ENCODE measurements at regions not wholly inside any gene's neighbourhood (a gene's known extent, or its start where the extent isn't known, plus 50 kb on each side); places are given as distances from the start of the nearest gene placed in this dataset.

DNA sequence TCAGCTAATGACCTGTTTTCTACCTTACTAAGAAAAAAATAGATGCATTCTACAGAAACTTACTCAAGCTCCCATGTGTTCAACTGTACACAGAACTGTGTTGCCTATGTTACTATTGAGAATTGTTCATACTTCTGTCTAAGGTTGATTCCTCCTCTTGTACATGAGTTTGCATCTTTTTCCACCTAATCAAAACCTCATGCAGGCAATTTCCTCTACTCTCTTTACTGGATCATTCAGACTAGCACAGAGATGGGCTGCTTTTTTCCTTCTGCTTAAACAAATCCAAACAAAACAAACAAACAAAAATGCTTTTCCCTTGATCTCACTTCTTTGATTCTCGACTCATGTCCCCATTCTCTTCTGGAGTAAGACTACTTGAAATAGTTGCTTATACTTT is 58.8 kb upstream of the PTGFR start:
- H2AFZ ChIP-seq (ENCODE audit: insufficient read depth, low read length, poor library complexity), result no peak overlapping the region
- no peak overlapping the region for H3K4me3 ChIP-seq (ENCODE audit: low read depth, low read length)
- H3K14ac ChIP-seq (ENCODE audit: low read length), result no peak overlapping the region
- H3K79me2 ChIP-seq (ENCODE audit: control insufficient read depth, insufficient read depth, low read length, poor library complexity), result no peaks in the 10 kb centered on the region
- H3K79me1 ChIP-seq (ENCODE audit: low read length), result peaks cover 1% of the 10 kb centered on the region
- no peak overlapping the region for H4K8ac ChIP-seq (ENCODE audit: low read depth, low read length)
- H3K27me3 ChIP-seq (ENCODE audit: insufficient read depth, low read length), result no peaks in the 10 kb centered on the region
- H2BK12ac ChIP-seq (ENCODE audit: low read length), result no peak overlapping the region
- H3K18ac ChIP-seq (ENCODE audit: low read length), result no peak overlapping the region
- no peak overlapping the region for H2BK120ac ChIP-seq (ENCODE audit: insufficient read depth, low read length, poor library complexity)
- H3K36me3 ChIP-seq (ENCODE audit: control insufficient read depth in 1 of 2, insufficient read depth in 2 of 2, low read length in 2 of 2), result no peaks in the 10 kb centered on the region
- H3K23ac ChIP-seq (ENCODE audit: low read length), result no peak overlapping the region
- no CpG with 5 or more reads among the region's 1 CpG for WGBS (ENCODE audit: extremely low coverage, insufficient coverage, insufficient read length)
- no peak overlapping the region for H3K27ac ChIP-seq (ENCODE audit: low read depth, low read length)
- H3K4me1 ChIP-seq (ENCODE audit: control insufficient read depth in 1 of 2, insufficient read depth in 2 of 2, low read length in 2 of 2), result peaks cover 0 to 3% of the 10 kb centered on the region in 2 experiments
- no peak overlapping the region for H2AK5ac ChIP-seq (ENCODE audit: low read length)
- no peak overlapping the region for H4K91ac ChIP-seq (ENCODE audit: low read depth, low read length)
- H3K4ac ChIP-seq (ENCODE audit: low read depth, low read length), result no peak overlapping the region
- no peak overlapping the region for H4K12ac ChIP-seq (ENCODE audit: low read depth, low read length)
- no peak overlapping the region for H2BK5ac ChIP-seq (ENCODE audit: low read depth, low read length, poor library complexity)
- no peak for DNase-seq
- no peaks in the 10 kb centered on the region for H3K9me3 ChIP-seq (ENCODE audit: insufficient read depth, low read depth, low read length)
- no peak overlapping the region for H3K4me2 ChIP-seq (ENCODE audit: low read length)
- no peak overlapping the region for H3K9ac ChIP-seq (ENCODE audit: low read length)

GRCh38 chr1:78434351-78434750 is 56.4 kb upstream of the PTGFR start:
- peaks cover 1% of the 10 kb centered on the region for H3K79me1 ChIP-seq (ENCODE audit: low read length)
- H3K14ac ChIP-seq (ENCODE audit: low read length), result no peak overlapping the region
- H2BK5ac ChIP-seq (ENCODE audit: low read depth, low read length, poor library complexity), result no peak overlapping the region
- H3K4ac ChIP-seq (ENCODE audit: low read depth, low read length), result no peak overlapping the region
- H3K27me3 ChIP-seq (ENCODE audit: insufficient read depth, low read length), result no peaks in the 10 kb centered on the region
- H3K27ac ChIP-seq (ENCODE audit: low read depth, low read length), result no peak overlapping the region
- H3K9me3 ChIP-seq (ENCODE audit: insufficient read depth, low read depth, low read length), result no peaks in the 10 kb centered on the region
- H2AK5ac ChIP-seq (ENCODE audit: low read length), result no peak overlapping the region
- no peak overlapping the region for H2BK12ac ChIP-seq (ENCODE audit: low read length)
- no peak overlapping the region for H4K91ac ChIP-seq (ENCODE audit: low read depth, low read length)
- H3K18ac ChIP-seq (ENCODE audit: low read length), result no peak overlapping the region
- H4K12ac ChIP-seq (ENCODE audit: low read depth, low read length), result no peak overlapping the region
- no peak overlapping the region for H3K4me2 ChIP-seq (ENCODE audit: low read length)
- H3K9ac ChIP-seq (ENCODE audit: low read length), result no peak overlapping the region
- no peak overlapping the region for H4K8ac ChIP-seq (ENCODE audit: low read depth, low read length)
- H2BK120ac ChIP-seq (ENCODE audit: insufficient read depth, low read length, poor library complexity), result no peak overlapping the region
- no peaks in the 10 kb centered on the region for H3K79me2 ChIP-seq (ENCODE audit: control insufficient read depth, insufficient read depth, low read length, poor library complexity)
- H3K4me3 ChIP-seq (ENCODE audit: low read depth, low read length), result no peak overlapping the region
- H3K4me1 ChIP-seq (ENCODE audit: control insufficient read depth in 1 of 2, insufficient read depth in 2 of 2, low read length in 2 of 2), result peaks cover 0 to 3% of the 10 kb centered on the region in 2 experiments
- no peaks in the 10 kb centered on the region for H3K36me3 ChIP-seq (ENCODE audit: control insufficient read depth in 1 of 2, insufficient read depth in 2 of 2, low read length in 2 of 2)
- DNase-seq, result no peak
- no peak overlapping the region for H2AFZ ChIP-seq (ENCODE audit: insufficient read depth, low read length, poor library complexity)
- no CpG with 5 or more reads among the region's 2 CpGs for WGBS (ENCODE audit: extremely low coverage, insufficient coverage, insufficient read length)
- no peak overlapping the region for H3K23ac ChIP-seq (ENCODE audit: low read length)

- no peak overlapping the region for H2BK5ac ChIP-seq (ENCODE audit: low read depth, low read length, poor library complexity)
- H3K23ac ChIP-seq (ENCODE audit: low read length), result no peak overlapping the region
- H3K79me1 ChIP-seq (ENCODE audit: low read length), result peaks cover 1% of the 10 kb centered on the region
- H3K4me3 ChIP-seq (ENCODE audit: low read depth, low read length), result no peak overlapping the region
- H3K4me1 ChIP-seq (ENCODE audit: control insufficient read depth in 1 of 2, insufficient read depth in 2 of 2, low read length in 2 of 2), result peaks cover 0 to 3% of the 10 kb centered on the region in 2 experiments
- H3K27ac ChIP-seq (ENCODE audit: low read depth, low read length), result peak overlapping the region; percentile 58
- H3K36me3 ChIP-seq (ENCODE audit: control insufficient read depth in 1 of 2, insufficient read depth in 2 of 2, low read length in 2 of 2), result no peaks in the 10 kb centered on the region
- H3K18ac ChIP-seq (ENCODE audit: low read length), result no peak overlapping the region
- H3K9me3 ChIP-seq (ENCODE audit: insufficient read depth, low read depth, low read length), result no peaks in the 10 kb centered on the region
- no CpG with 5 or more reads among the region's 1 CpG for WGBS (ENCODE audit: extremely low coverage, insufficient coverage, insufficient read length)
- no peak for DNase-seq
- no peaks in the 10 kb centered on the region for H3K79me2 ChIP-seq (ENCODE audit: control insufficient read depth, insufficient read depth, low read length, poor library complexity)
- no peak overlapping the region for H3K4me2 ChIP-seq (ENCODE audit: low read length)
- H2AFZ ChIP-seq (ENCODE audit: insufficient read depth, low read length, poor library complexity), result no peak overlapping the region
- H3K27me3 ChIP-seq (ENCODE audit: insufficient read depth, low read length), result no peaks in the 10 kb centered on the region
- no peak overlapping the region for H4K8ac ChIP-seq (ENCODE audit: low read depth, low read length)
- H3K9ac ChIP-seq (ENCODE audit: low read length), result no peak overlapping the region
- no peak overlapping the region for H3K4ac ChIP-seq (ENCODE audit: low read depth, low read length)
- no peak overlapping the region for H4K12ac ChIP-seq (ENCODE audit: low read depth, low read length)
- no peak overlapping the region for H2BK12ac ChIP-seq (ENCODE audit: low read length)
- no peak overlapping the region for H4K91ac ChIP-seq (ENCODE audit: low read depth, low read length)
- no peak overlapping the region for H2AK5ac ChIP-seq (ENCODE audit: low read length)
- H3K14ac ChIP-seq (ENCODE audit: low read length), result no peak overlapping the region
- no peak overlapping the region for H2BK120ac ChIP-seq (ENCODE audit: insufficient read depth, low read length, poor library complexity)
Measured at GRCh38 chr1:78436961-78437360, 53.8 kb upstream of the PTGFR start.

DNA sequence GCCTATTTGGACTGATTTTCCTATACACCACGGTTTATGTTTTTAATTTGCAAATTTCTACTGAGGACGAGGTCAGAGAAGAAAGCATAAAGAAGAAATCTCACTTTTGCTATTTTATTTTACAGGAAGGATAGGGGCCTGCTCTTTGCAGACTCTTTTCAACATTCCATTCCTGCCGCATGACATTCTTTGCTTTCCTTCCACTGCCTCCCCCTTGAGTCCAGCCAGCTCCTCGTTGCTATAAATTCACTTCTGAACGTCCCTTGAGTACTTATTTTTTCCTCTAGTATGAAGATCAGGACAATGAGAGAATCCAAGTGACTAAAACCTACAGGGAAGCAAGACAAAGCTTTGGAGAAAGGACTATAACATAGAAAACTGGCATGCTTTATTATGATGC is 53.4 kb upstream of the PTGFR start:
- H3K79me1 ChIP-seq (ENCODE audit: low read length), result peaks cover 1% of the 10 kb centered on the region
- H2BK120ac ChIP-seq (ENCODE audit: insufficient read depth, low read length, poor library complexity), result no peak overlapping the region
- H3K9me3 ChIP-seq (ENCODE audit: insufficient read depth, low read depth, low read length), result no peaks in the 10 kb centered on the region
- H2AK5ac ChIP-seq (ENCODE audit: low read length), result no peak overlapping the region
- H3K9ac ChIP-seq (ENCODE audit: low read length), result no peak overlapping the region
- H4K12ac ChIP-seq (ENCODE audit: low read depth, low read length), result no peak overlapping the region
- no peak overlapping the region for H2AFZ ChIP-seq (ENCODE audit: insufficient read depth, low read length, poor library complexity)
- no peak overlapping the region for H3K23ac ChIP-seq (ENCODE audit: low read length)
- no peaks in the 10 kb centered on the region for H3K36me3 ChIP-seq (ENCODE audit: control insufficient read depth in 1 of 2, insufficient read depth in 2 of 2, low read length in 2 of 2)
- no peaks in the 10 kb centered on the region for H3K27me3 ChIP-seq (ENCODE audit: insufficient read depth, low read length)
- no peak overlapping the region for H4K8ac ChIP-seq (ENCODE audit: low read depth, low read length)
- H3K27ac ChIP-seq (ENCODE audit: low read depth, low read length), result no peak overlapping the region
- no peak overlapping the region for H3K4me2 ChIP-seq (ENCODE audit: low read length)
- peaks cover 0 to 3% of the 10 kb centered on the region in 2 experiments for H3K4me1 ChIP-seq (ENCODE audit: control insufficient read depth in 1 of 2, insufficient read depth in 2 of 2, low read length in 2 of 2)
- no peaks in the 10 kb centered on the region for H3K79me2 ChIP-seq (ENCODE audit: control insufficient read depth, insufficient read depth, low read length, poor library complexity)
- no CpG with 5 or more reads among the region's 5 CpGs for WGBS (ENCODE audit: extremely low coverage, insufficient coverage, insufficient read length)
- no peak overlapping the region for H3K4me3 ChIP-seq (ENCODE audit: low read depth, low read length)
- H2BK5ac ChIP-seq (ENCODE audit: low read depth, low read length, poor library complexity), result no peak overlapping the region
- H4K91ac ChIP-seq (ENCODE audit: low read depth, low read length), result no peak overlapping the region
- H3K4ac ChIP-seq (ENCODE audit: low read depth, low read length), result no peak overlapping the region
- H2BK12ac ChIP-seq (ENCODE audit: low read length), result no peak overlapping the region
- DNase-seq, result peak in 1 of 2 donors; percentile 28
- H3K18ac ChIP-seq (ENCODE audit: low read length), result no peak overlapping the region
- no peak overlapping the region for H3K14ac ChIP-seq (ENCODE audit: low read length)
